ENCODE measurements at regions not wholly inside any gene's neighbourhood (a gene's known extent, or its start where the extent isn't known, plus 50 kb on each side); places are given as distances from the start of the nearest gene placed in this dataset.
"Not testable (repeated sequence)": the region's sequence is repeated elsewhere in the genome, so short reads cannot be mapped to it uniquely, and the experiment has no call there.

- no peak for DNase-seq (ENCODE audit: low read depth, low spot score)
Observed at GRCh38 chr10:3661271-3661670, 123.7 kb downstream of the KLF6 start.

- no peak for DNase-seq (ENCODE audit: low read depth, low spot score)
Observed at GRCh38 chr10:3660753-3661152, 124.3 kb downstream of the KLF6 start.

- no peak for DNase-seq (ENCODE audit: low read depth, low spot score)
Observed at GRCh38 chr10:3659203-3659917, 125.6 kb downstream of the KLF6 start.

GRCh38 chr10:3658766-3659165 is 126.2 kb downstream of the KLF6 start:
- DNase-seq (ENCODE audit: low read depth, low spot score): no peak

- DNase-seq (ENCODE audit: low read depth, low spot score): no peak
Observed at GRCh38 chr10:3656214-3656613, 128.8 kb downstream of the KLF6 start.

GRCh38 chr10:3655528-3655927 is 129.5 kb downstream of the KLF6 start:
- DNase-seq (ENCODE audit: low read depth, low spot score): no peak

- no peak for DNase-seq (ENCODE audit: low read depth, low spot score)
Observed at GRCh38 chr10:3654980-3655379, 130.0 kb downstream of the KLF6 start.

GRCh38 chr10:3654496-3654895 is 130.5 kb downstream of the KLF6 start:
- DNase-seq (ENCODE audit: low read depth, low spot score): no peak

GRCh38 chr10:3653303-3653702 is 131.7 kb downstream of the KLF6 start:
- not testable (repeated sequence) for DNase-seq (ENCODE audit: low read depth, low spot score)

GRCh38 chr10:3652886-3653285 is 132.1 kb downstream of the KLF6 start:
- no peak for DNase-seq (ENCODE audit: low read depth, low spot score)

GRCh38 chr10:3651969-3652653 is 132.9 kb downstream of the KLF6 start:
- DNase-seq (ENCODE audit: low read depth, low spot score): no peak

GRCh38 chr10:3648576-3648975 is 136.4 kb downstream of the KLF6 start:
- no peak for DNase-seq (ENCODE audit: low read depth, low spot score)

- no peak for DNase-seq (ENCODE audit: low read depth, low spot score)
Observed at GRCh38 chr10:3648170-3648569, 136.8 kb downstream of the KLF6 start.

- DNase-seq (ENCODE audit: low read depth, low spot score): no peak
Observed at GRCh38 chr10:3647074-3647473, 137.9 kb downstream of the KLF6 start.

- DNase-seq (ENCODE audit: low read depth, low spot score): no peak
Observed at GRCh38 chr10:3645406-3645805, 139.6 kb downstream of the KLF6 start.

GRCh38 chr10:3640816-3641215 is 144.2 kb downstream of the KLF6 start:
- DNase-seq (ENCODE audit: low read depth, low spot score): no peak

- DNase-seq (ENCODE audit: low read depth, low spot score): no peak
Observed at GRCh38 chr10:3639546-3639945, 145.5 kb downstream of the KLF6 start.

GRCh38 chr10:3636356-3637181 is 148.4 kb downstream of the KLF6 start:
- DNase-seq (ENCODE audit: low read depth, low spot score): no peak

GRCh38 chr10:3635697-3636096 is 149.3 kb downstream of the KLF6 start:
- no peak for DNase-seq (ENCODE audit: low read depth, low spot score)

GRCh38 chr10:3635211-3635671 is 149.8 kb downstream of the KLF6 start:
- no peak for DNase-seq (ENCODE audit: low read depth, low spot score)

GRCh38 chr10:3634646-3635045 is 150.4 kb downstream of the KLF6 start:
- not testable (repeated sequence) for DNase-seq (ENCODE audit: low read depth, low spot score)

- no peak for DNase-seq (ENCODE audit: low read depth, low spot score)
Observed at GRCh38 chr10:3631701-3632330, 153.2 kb downstream of the KLF6 start.

Measured in pulmonary artery endothelial cell (primary cell).